GM12892 (cell line): ENCODE measurements at regions not wholly inside any gene's neighbourhood (a gene's known extent, or its start where the extent isn't known, plus 50 kb on each side); places are given as distances from the start of the nearest gene placed in this dataset.

Experiments
- DNase-seq: peaks from one replicate; pipeline ENCODE4 v3.0.0; 2011; ENCODE audit not compliant: insufficient read length
- FAIRE-seq: peaks from 2 replicates; lab custom pipeline; 2011; peaks lifted over from hg19 to GRCh38; lab: Jason Lieb, UNC
- POLR2A ChIP-seq: IDR thresholded peaks from 2 replicates; pipeline ENCODE4 v1.6.1; 2011; ENCODE audit warnings: low read depth, low read length, control low read depth
- POLR2AphosphoS5 ChIP-seq: IDR thresholded peaks from 2 replicates; pipeline ENCODE4 v1.6.1; 2011; ENCODE audit warnings: low read depth, low read length, control low read depth
- TAF1 ChIP-seq: IDR thresholded peaks from 2 replicates; pipeline ENCODE4 v1.6.1; 2011; ENCODE audit warnings: low read depth, mild to moderate bottlenecking, control low read depth, low read length, borderline replicate concordance

DNA sequence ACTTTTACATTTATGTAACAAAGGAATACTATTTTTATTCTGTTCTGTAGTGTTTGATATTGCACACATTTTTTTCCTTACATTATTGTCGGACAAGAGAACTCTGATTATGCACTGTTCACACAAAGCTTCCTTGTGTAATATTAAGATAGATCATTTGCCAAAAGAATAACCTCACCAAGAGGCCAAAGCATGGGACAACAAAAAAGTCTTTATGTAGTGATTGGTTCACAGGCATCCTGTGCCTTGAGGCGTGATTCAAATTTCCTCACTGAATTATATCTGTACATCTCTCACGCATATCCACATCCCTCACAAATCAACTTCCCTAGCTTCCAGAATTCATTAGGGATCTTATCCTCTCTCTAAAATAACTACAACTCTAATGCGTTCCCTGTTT, 642.7 kb downstream of the NR4A2 start:
- no peak for FAIRE-seq

GRCh38 chr2:155687181-155687580, 645.3 kb downstream of the NR4A2 start:
- TF ChIP-seq POLR2AphosphoS5 = no peak
- no peak for TF ChIP-seq TAF1
- no peak for TF ChIP-seq POLR2A
- FAIRE-seq = no peak
- no peak for DNase-seq

More for the DNA sequence above, 642.7 kb downstream of the NR4A2 start:
- no peak for DNase-seq
- TF ChIP-seq POLR2AphosphoS5 = no peak
- no peak for TF ChIP-seq TAF1
- no peak for TF ChIP-seq POLR2A

GRCh38 chr2:155679647-155680046, 652.9 kb downstream of the NR4A2 start:
- DNase-seq (no peak), FAIRE-seq (no peak)
- TF ChIP-seq TAF1 (no peak), POLR2A (no peak), POLR2AphosphoS5 (no peak)

GRCh38 chr2:155675920-155676319, 656.6 kb downstream of the NR4A2 start:
- FAIRE-seq (no peak), DNase-seq (no peak)
- TF ChIP-seq TAF1 (no peak), POLR2A (no peak), POLR2AphosphoS5 (no peak)

- FAIRE-seq (no peak), DNase-seq (no peak)
- no peak for TF ChIP-seq POLR2A
- no peak for TF ChIP-seq TAF1
- no peak for TF ChIP-seq POLR2AphosphoS5
These were observed 666.8 kb downstream of the NR4A2 start for GRCh38 chr2:155665704-155666103.

GRCh38 chr2:155663265-155663664, 669.3 kb downstream of the NR4A2 start:
- FAIRE-seq (no peak), DNase-seq (no peak)
- TF ChIP-seq POLR2AphosphoS5 (no peak), POLR2A (no peak)

GRCh38 chr2:155662224-155662623, 670.3 kb downstream of the NR4A2 start:
- no peak for FAIRE-seq

GRCh38 chr2:155653176-155653575, 679.3 kb downstream of the NR4A2 start:
- FAIRE-seq = no peak
- no peak for DNase-seq
- no peak for TF ChIP-seq POLR2AphosphoS5
- TF ChIP-seq TAF1 = no peak
- no peak for TF ChIP-seq POLR2A

More at GRCh38 chr2:155662224-155662623, 670.3 kb downstream of the NR4A2 start:
- DNase-seq = no peak
- TF ChIP-seq POLR2A (no peak), POLR2AphosphoS5 (no peak), TAF1 (no peak)

DNA sequence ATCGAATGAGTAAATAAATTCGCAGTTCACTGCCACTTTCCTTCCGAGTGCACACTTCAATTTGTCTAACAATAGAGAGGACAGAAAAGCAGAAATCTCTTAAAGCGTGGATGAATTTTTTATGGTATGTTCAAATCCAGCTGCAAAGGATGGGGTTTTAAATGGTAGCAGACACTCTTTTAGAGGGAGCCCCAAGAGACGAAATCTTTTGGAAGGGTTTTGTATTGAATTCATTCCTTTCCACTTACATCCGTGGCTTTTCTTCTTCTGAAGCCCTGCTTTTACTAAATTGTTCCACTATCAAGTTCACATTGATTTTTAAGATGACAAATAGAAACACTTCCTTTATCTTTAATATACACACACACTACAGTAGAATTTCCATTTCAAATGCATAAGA, 680.7 kb downstream of the NR4A2 start:
- TF ChIP-seq POLR2AphosphoS5 = no peak
- no peak for TF ChIP-seq POLR2A
- TF ChIP-seq TAF1 = no peak
- DNase-seq (no peak), FAIRE-seq (no peak)

DNA sequence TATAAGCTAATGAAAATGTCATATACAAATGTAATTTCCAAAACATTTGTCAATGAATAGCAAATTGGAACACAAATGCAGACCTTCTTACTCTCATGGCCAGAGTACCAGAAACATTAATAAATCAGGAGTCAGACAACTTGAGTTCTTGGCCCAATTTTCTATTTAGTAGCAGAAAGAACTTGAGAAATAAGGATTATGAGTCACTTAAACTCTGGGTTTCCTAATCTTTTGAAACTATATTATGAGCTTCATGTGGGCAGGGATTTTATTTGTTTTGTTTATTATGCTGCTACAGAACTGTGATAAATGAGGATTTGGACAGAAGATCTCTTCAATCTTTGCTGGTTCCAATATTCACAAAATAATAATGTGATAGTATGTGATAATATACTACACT, 686.7 kb downstream of the NR4A2 start:
- TF ChIP-seq POLR2AphosphoS5 (no peak), TAF1 (no peak), POLR2A (no peak)
- DNase-seq = no peak
- no peak for FAIRE-seq

DNA sequence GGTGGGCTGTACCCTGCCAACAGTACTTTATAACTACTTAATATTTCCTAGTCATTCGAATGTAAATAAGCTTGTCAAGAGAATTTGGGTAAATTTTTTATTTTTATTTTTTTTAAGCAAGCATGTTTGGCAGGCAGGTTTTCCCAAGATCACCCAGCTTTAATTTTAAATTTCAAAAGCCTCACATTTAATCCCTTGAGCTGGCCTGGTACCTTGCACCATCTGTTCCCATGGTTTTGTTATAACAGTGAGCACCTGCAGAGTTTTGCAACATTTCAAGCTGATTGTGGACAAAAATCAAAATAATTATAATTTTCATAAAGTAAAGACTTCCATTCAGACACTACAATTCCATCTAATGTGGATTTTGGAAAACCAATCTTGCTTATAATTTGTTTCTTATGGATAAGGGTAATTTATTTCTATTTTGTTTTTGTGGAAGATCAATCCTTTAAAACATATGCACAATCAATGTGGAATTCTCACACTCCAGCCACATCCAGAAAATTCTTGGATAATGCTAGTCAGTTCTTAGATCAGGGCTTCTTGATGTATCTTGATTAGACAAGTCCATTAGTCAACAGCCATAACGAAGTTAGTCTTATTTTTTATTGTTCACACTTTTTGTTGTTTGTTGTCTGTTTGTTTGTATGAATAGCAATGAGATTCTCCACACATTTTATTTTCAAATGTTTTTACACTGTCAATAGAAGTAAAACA, 689.3 kb downstream of the NR4A2 start:
- DNase-seq (no peak), FAIRE-seq (no peak)
- TF ChIP-seq TAF1 (no peak), POLR2A (no peak), POLR2AphosphoS5 (no peak)

- FAIRE-seq = no peak
- no peak for TF ChIP-seq TAF1
- DNase-seq = no peak
These were observed 698.5 kb downstream of the NR4A2 start for GRCh38 chr2:155633887-155634570.
